ENCODE measurements at regions not wholly inside any gene's neighbourhood (a gene's known extent, or its start where the extent isn't known, plus 50 kb on each side); places are given as distances from the start of the nearest gene placed in this dataset.

GRCh38 chr16:86334079-86334635, 176.2 kb upstream of the FOXF1 start:
- ATAC-seq (ENCODE audit: low read depth) = no peak
- H3K9me3 ChIP-seq (ENCODE audit: severe bottlenecking) = no peaks in the 10 kb centered on the region

GRCh38 chr16:86335266-86336172, 174.8 kb upstream of the FOXF1 start:
- no peaks in the 10 kb centered on the region for H3K9me3 ChIP-seq (ENCODE audit: severe bottlenecking)
- no peak for TF ChIP-seq CTCF (IDR thresholded peaks at IDR 0.05; ENCODE audit: poor library complexity, severe bottlenecking)
- no peaks in the 10 kb centered on the region for H3K36me3 ChIP-seq (ENCODE audit: low read depth)
- no peak overlapping the region for H3K4me3 ChIP-seq (ENCODE audit: severe bottlenecking)
- ATAC-seq (ENCODE audit: low read depth) = no peak
- no peak overlapping the region for H3K27ac ChIP-seq (ENCODE audit: poor library complexity, severe bottlenecking)
- no peak for DNase-seq (ENCODE audit: low spot score)
- peaks cover 57% of the 10 kb centered on the region for H3K27me3 ChIP-seq (ENCODE audit: insufficient read depth, poor library complexity, severe bottlenecking)
- H3K4me1 ChIP-seq (ENCODE audit: insufficient read depth, poor library complexity, severe bottlenecking) = no peaks in the 10 kb centered on the region

More at GRCh38 chr16:86334079-86334635, 176.2 kb upstream of the FOXF1 start:
- Histone ChIP-seq H3K27ac (ENCODE audit: poor library complexity, severe bottlenecking) (no peak overlapping the region), H3K36me3 (ENCODE audit: low read depth) (no peaks in the 10 kb centered on the region), H3K27me3 (ENCODE audit: insufficient read depth, poor library complexity, severe bottlenecking) (peaks cover 62% of the 10 kb centered on the region), H3K4me3 (ENCODE audit: severe bottlenecking) (no peak overlapping the region), H3K4me1 (ENCODE audit: insufficient read depth, poor library complexity, severe bottlenecking) (no peaks in the 10 kb centered on the region)
- DNase-seq (ENCODE audit: low spot score) = no peak
- no peak for TF ChIP-seq CTCF (IDR thresholded peaks at IDR 0.05; ENCODE audit: poor library complexity, severe bottlenecking)

- Histone ChIP-seq H3K36me3 (ENCODE audit: low read depth) (no peaks in the 10 kb centered on the region), H3K4me3 (ENCODE audit: severe bottlenecking) (no peak overlapping the region), H3K9me3 (ENCODE audit: severe bottlenecking) (no peaks in the 10 kb centered on the region), H3K4me1 (ENCODE audit: insufficient read depth, poor library complexity, severe bottlenecking) (no peaks in the 10 kb centered on the region), H3K27me3 (ENCODE audit: insufficient read depth, poor library complexity, severe bottlenecking) (peaks cover 50% of the 10 kb centered on the region), H3K27ac (ENCODE audit: poor library complexity, severe bottlenecking) (no peak overlapping the region)
- DNase-seq (ENCODE audit: low spot score) (no peak), ATAC-seq (ENCODE audit: low read depth) (no peak)
- TF ChIP-seq CTCF (IDR thresholded peaks at IDR 0.05; ENCODE audit: poor library complexity, severe bottlenecking) = no peak
Observed at GRCh38 chr16:86337138-86337537, 173.2 kb upstream of the FOXF1 start.

GRCh38 chr16:86337581-86338402, 172.5 kb upstream of the FOXF1 start:
- ATAC-seq (ENCODE audit: low read depth) = no peak

More at GRCh38 chr16:86337581-86338402, 172.5 kb upstream of the FOXF1 start:
- no peak for DNase-seq (ENCODE audit: low spot score)
- Histone ChIP-seq H3K27ac (ENCODE audit: poor library complexity, severe bottlenecking) (no peak overlapping the region), H3K9me3 (ENCODE audit: severe bottlenecking) (no peaks in the 10 kb centered on the region), H3K4me3 (ENCODE audit: severe bottlenecking) (no peak overlapping the region), H3K4me1 (ENCODE audit: insufficient read depth, poor library complexity, severe bottlenecking) (no peaks in the 10 kb centered on the region), H3K27me3 (ENCODE audit: insufficient read depth, poor library complexity, severe bottlenecking) (peaks cover 50% of the 10 kb centered on the region), H3K36me3 (ENCODE audit: low read depth) (no peaks in the 10 kb centered on the region)
- no peak for TF ChIP-seq CTCF (IDR thresholded peaks at IDR 0.05; ENCODE audit: poor library complexity, severe bottlenecking)
